ENCODE measurements at regions not wholly inside any gene's neighbourhood (a gene's known extent, or its start where the extent isn't known, plus 50 kb on each side); places are given as distances from the start of the nearest gene placed in this dataset.

GRCh38 chr9:103533318-103533717, 538.2 kb downstream of the CYLC2 start:
- DNase-seq (ENCODE audit: low spot score in 2 of 2): no peak
- TF ChIP-seq CTCF (IDR thresholded peaks at IDR 0.05): no peak
- no peak for TF ChIP-seq POLR2AphosphoS5 (IDR thresholded peaks at IDR 0.05)
- no peak for TF ChIP-seq POLR2A (IDR thresholded peaks at IDR 0.05)
- Histone ChIP-seq H3K27me3 (no peaks in the 10 kb centered on the region), H3K4me3 (no peak overlapping the region), H3K36me3 (no peaks in the 10 kb centered on the region), H3K27ac (no peak overlapping the region), H3K4me1 (no peaks in the 10 kb centered on the region), H3K9me3 (no peaks in the 10 kb centered on the region)
- intact Hi-C loops (cut with DNase I; ENCODE audit: low total_unique reads): loop anchor here (5.0 kb wide), 1 partner anchor 904 kb away; no protein-coding TSS in a partner anchor

- Histone ChIP-seq H3K27ac (no peak overlapping the region), H3K36me3 (no peaks in the 10 kb centered on the region), H3K4me1 (no peaks in the 10 kb centered on the region), H3K27me3 (no peaks in the 10 kb centered on the region), H3K9me3 (peaks cover 0 to 7% of the 10 kb centered on the region in 2 donors), H3K4me3 (no peak overlapping the region)
- no peak for DNase-seq (ENCODE audit: low spot score in 2 of 2)
- TF ChIP-seq POLR2A (IDR thresholded peaks at IDR 0.05): no peak
- TF ChIP-seq POLR2AphosphoS5 (IDR thresholded peaks at IDR 0.05): no peak
- TF ChIP-seq CTCF (IDR thresholded peaks at IDR 0.05): no peak
- intact Hi-C loops (cut with DNase I; ENCODE audit: low total_unique reads): no loop called here
Measured at GRCh38 chr9:103537426-103537825, 542.3 kb downstream of the CYLC2 start.

GRCh38 chr9:103545260-103545659, 548.8 kb upstream of the SMC2 start:
- H3K4me3 ChIP-seq: no peak overlapping the region
- peaks cover 4% of the 10 kb centered on the region for H3K36me3 ChIP-seq
- TF ChIP-seq CTCF (IDR thresholded peaks at IDR 0.05): no peak
- DNase-seq (ENCODE audit: low spot score in 2 of 2): no peak
- H3K27me3 ChIP-seq: no peaks in the 10 kb centered on the region
- no peak overlapping the region for H3K27ac ChIP-seq
- H3K4me1 ChIP-seq: no peaks in the 10 kb centered on the region
- intact Hi-C loops (cut with DNase I; ENCODE audit: low total_unique reads): no loop called here
- no peaks in the 10 kb centered on the region for H3K9me3 ChIP-seq

GRCh38 chr9:103552712-103553111, 541.4 kb upstream of the SMC2 start:
- Histone ChIP-seq H3K36me3 (no peaks in the 10 kb centered on the region), H3K27ac (no peak overlapping the region), H3K4me3 (no peak overlapping the region), H3K4me1 (no peaks in the 10 kb centered on the region), H3K9me3 (no peaks in the 10 kb centered on the region), H3K27me3 (no peaks in the 10 kb centered on the region)
- TF ChIP-seq POLR2A (IDR thresholded peaks at IDR 0.05): no peak
- no peak for TF ChIP-seq CTCF (IDR thresholded peaks at IDR 0.05)
- TF ChIP-seq POLR2AphosphoS5 (IDR thresholded peaks at IDR 0.05): no peak
- no peak for DNase-seq (ENCODE audit: low spot score in 2 of 2)
- intact Hi-C loops (cut with DNase I; ENCODE audit: low total_unique reads): no loop called here

- Histone ChIP-seq H3K27ac (no peak overlapping the region), H3K36me3 (no peaks in the 10 kb centered on the region), H3K4me3 (no peak overlapping the region), H3K27me3 (no peaks in the 10 kb centered on the region), H3K4me1 (no peaks in the 10 kb centered on the region), H3K9me3 (peaks cover 5 to 9% of the 10 kb centered on the region in 2 donors)
- TF ChIP-seq CTCF (IDR thresholded peaks at IDR 0.05): no peak
- no peak for TF ChIP-seq POLR2A (IDR thresholded peaks at IDR 0.05)
- TF ChIP-seq POLR2AphosphoS5 (IDR thresholded peaks at IDR 0.05): no peak
- intact Hi-C loops (cut with DNase I; ENCODE audit: low total_unique reads): no loop called here
- DNase-seq (ENCODE audit: low spot score in 2 of 2): no peak
Measured at GRCh38 chr9:103574056-103574455, 520.1 kb upstream of the SMC2 start.

All from breast epithelium (tissue), 4 donors.